ENCODE measurements at regions not wholly inside any gene's neighbourhood (a gene's known extent, or its start where the extent isn't known, plus 50 kb on each side); places are given as distances from the start of the nearest gene placed in this dataset.

DNA sequence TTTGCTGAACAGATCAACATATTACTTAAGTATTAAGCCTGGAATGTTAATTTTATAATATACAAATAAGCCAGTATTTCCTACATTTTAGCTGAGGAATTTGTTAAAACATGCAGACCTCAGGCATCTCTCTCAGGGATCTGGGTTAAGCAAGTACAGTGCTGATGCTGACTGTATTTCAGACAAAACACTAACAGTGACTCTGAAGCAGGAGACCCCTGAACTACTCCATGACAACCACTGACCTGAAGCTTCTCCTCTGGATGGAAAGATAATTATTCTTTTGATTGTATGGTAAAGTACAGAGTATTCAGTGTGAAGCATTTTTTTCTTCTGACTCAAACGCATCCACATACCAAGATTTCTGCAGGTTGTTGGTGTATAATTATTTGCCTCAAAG is 680.8 kb downstream of the LIG4 start:
- DNase-seq, result no peak
- no peaks in the 10 kb centered on the region for H3K36me3 Mint-ChIP-seq (ENCODE audit: insufficient read depth, unreplicated experiment)
- CTCF ChIA-PET, result no interaction called here

DNA sequence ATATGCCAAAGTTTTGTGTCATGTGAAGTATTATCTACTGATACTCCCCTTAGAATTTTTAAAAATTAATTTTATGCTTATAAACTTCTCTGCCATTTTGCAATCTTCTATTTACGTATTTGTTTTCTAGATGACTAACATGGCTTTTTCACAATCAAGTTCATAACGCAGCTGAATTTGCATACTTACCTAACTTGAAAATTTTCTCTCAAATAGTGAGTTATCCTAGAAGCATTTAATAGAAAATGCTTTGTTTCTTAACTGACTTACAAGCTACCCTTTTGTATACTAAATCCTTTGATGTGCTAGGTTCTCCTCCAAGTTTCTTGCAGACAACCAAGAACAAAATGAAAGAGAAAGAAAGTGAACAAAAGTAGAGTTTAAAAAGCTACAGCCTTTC is 683.5 kb downstream of the LIG4 start:
- no TSS peak for BruUV-seq (replicated peaks)
- Mint-ChIP-seq H3K4me3 (ENCODE audit: unreplicated experiment) (no peak overlapping the region), H3K4me1 (ENCODE audit: low read depth, unreplicated experiment) (no peaks in the 10 kb centered on the region), H3K27ac (ENCODE audit: unreplicated experiment) (no peak overlapping the region), H3K9me3 (ENCODE audit: unreplicated experiment) (no peaks in the 10 kb centered on the region), H3K36me3 (ENCODE audit: insufficient read depth, unreplicated experiment) (no peaks in the 10 kb centered on the region), H3K27me3 (ENCODE audit: insufficient read depth, unreplicated experiment) (no peaks in the 10 kb centered on the region)
- TF ChIP-seq, protein P1, sequence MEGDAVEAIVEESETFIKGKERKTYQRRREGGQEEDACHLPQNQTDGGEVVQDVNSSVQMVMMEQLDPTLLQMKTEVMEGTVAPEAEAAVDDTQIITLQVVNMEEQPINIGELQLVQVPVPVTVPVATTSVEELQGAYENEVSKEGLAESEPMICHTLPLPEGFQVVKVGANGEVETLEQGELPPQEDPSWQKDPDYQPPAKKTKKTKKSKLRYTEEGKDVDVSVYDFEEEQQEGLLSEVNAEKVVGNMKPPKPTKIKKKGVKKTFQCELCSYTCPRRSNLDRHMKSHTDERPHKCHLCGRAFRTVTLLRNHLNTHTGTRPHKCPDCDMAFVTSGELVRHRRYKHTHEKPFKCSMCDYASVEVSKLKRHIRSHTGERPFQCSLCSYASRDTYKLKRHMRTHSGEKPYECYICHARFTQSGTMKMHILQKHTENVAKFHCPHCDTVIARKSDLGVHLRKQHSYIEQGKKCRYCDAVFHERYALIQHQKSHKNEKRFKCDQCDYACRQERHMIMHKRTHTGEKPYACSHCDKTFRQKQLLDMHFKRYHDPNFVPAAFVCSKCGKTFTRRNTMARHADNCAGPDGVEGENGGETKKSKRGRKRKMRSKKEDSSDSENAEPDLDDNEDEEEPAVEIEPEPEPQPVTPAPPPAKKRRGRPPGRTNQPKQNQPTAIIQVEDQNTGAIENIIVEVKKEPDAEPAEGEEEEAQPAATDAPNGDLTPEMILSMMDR (IDR thresholded peaks at IDR 0.05; ENCODE audit: insufficient read depth in 1 of 2, low read depth in 1 of 2, low read length in 1 of 2, severe bottlenecking in 1 of 2, unreplicated experiment in 1 of 2), result no peak
- ChIA-PET POLR2A (no interaction called here), CTCF (no interaction called here)
- Histone ChIP-seq H3K36me3 (ENCODE audit: control insufficient read depth, insufficient read depth, low read length) (no peaks in the 10 kb centered on the region), H3K27me3 (replicated peaks; ENCODE audit: control insufficient read depth, insufficient read depth, low read length) (no peaks in the 10 kb centered on the region), H3K4me3 (ENCODE audit: low read depth, low read length) (no peak overlapping the region), H3K9me3 (no peaks in the 10 kb centered on the region), H3K4me1 (no peaks in the 10 kb centered on the region)
- intact Hi-C loops (cut with micrococcal nuclease; ENCODE audit: unreplicated experiment), result no loop called here
- no peak for DNase-seq

More for the DNA sequence above, 680.8 kb downstream of the LIG4 start:
- Mint-ChIP-seq H3K9me3 (ENCODE audit: unreplicated experiment) (no peaks in the 10 kb centered on the region), H3K27ac (ENCODE audit: unreplicated experiment) (no peak overlapping the region), H3K27me3 (ENCODE audit: insufficient read depth, unreplicated experiment) (no peaks in the 10 kb centered on the region), H3K4me1 (ENCODE audit: low read depth, unreplicated experiment) (no peaks in the 10 kb centered on the region), H3K4me3 (ENCODE audit: unreplicated experiment) (no peak overlapping the region)
- TF ChIP-seq, protein P1 (IDR thresholded peaks at IDR 0.05; ENCODE audit: insufficient read depth in 1 of 2, low read depth in 1 of 2, low read length in 1 of 2, severe bottlenecking in 1 of 2, unreplicated experiment in 1 of 2), result no peak
- Histone ChIP-seq H3K4me3 (ENCODE audit: low read depth, low read length) (no peak overlapping the region), H3K27me3 (replicated peaks; ENCODE audit: control insufficient read depth, insufficient read depth, low read length) (no peaks in the 10 kb centered on the region), H3K36me3 (ENCODE audit: control insufficient read depth, insufficient read depth, low read length) (no peaks in the 10 kb centered on the region), H3K9me3 (no peaks in the 10 kb centered on the region), H3K4me1 (no peaks in the 10 kb centered on the region)
- intact Hi-C loops (cut with micrococcal nuclease; ENCODE audit: unreplicated experiment), result no loop called here
- POLR2A ChIA-PET, result no interaction called here
- no TSS peak for BruUV-seq (replicated peaks)

DNA sequence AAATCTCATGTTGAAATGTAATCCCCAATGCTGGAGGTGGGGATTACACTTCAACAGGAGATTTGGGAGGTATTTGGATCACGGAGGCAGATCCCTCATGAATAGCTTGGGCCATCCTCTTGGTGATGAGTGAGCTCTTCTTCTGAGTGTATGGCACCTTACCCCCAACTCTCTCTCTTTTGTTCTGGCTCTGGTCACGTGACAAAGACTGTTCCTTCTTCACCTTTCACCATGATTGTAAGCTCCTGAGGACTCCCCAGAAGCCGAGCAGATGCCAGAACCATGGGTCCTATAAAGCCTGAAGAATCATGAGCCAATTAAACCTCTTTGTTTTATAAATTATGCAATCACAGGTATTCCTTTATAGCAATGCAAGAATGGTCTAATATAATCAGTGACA is 684.2 kb downstream of the LIG4 start:
- no peak overlapping the region for H3K4me3 ChIP-seq (ENCODE audit: low read depth, low read length)
- BruUV-seq (replicated peaks), result no TSS peak
- no peaks in the 10 kb centered on the region for H3K4me1 ChIP-seq
- no peaks in the 10 kb centered on the region for H3K9me3 Mint-ChIP-seq (ENCODE audit: unreplicated experiment)
- H3K27me3 Mint-ChIP-seq (ENCODE audit: insufficient read depth, unreplicated experiment), result no peaks in the 10 kb centered on the region
- H3K9me3 ChIP-seq, result no peaks in the 10 kb centered on the region
- CTCF ChIA-PET, result no interaction called here
- H3K36me3 Mint-ChIP-seq (ENCODE audit: insufficient read depth, unreplicated experiment), result no peaks in the 10 kb centered on the region
- intact Hi-C loops (cut with micrococcal nuclease; ENCODE audit: unreplicated experiment), result no loop called here
- no peak overlapping the region for H3K27ac Mint-ChIP-seq (ENCODE audit: unreplicated experiment)
- POLR2A ChIA-PET, result no interaction called here
- no peaks in the 10 kb centered on the region for H3K4me1 Mint-ChIP-seq (ENCODE audit: low read depth, unreplicated experiment)
- no peaks in the 10 kb centered on the region for H3K27me3 ChIP-seq (replicated peaks; ENCODE audit: control insufficient read depth, insufficient read depth, low read length)
- no peak for DNase-seq
- no peak overlapping the region for H3K4me3 Mint-ChIP-seq (ENCODE audit: unreplicated experiment)
- TF ChIP-seq, protein P1 (IDR thresholded peaks at IDR 0.05; ENCODE audit: insufficient read depth in 1 of 2, low read depth in 1 of 2, low read length in 1 of 2, severe bottlenecking in 1 of 2, unreplicated experiment in 1 of 2), result no peak
- no peaks in the 10 kb centered on the region for H3K36me3 ChIP-seq (ENCODE audit: control insufficient read depth, insufficient read depth, low read length)
